Upper lobe of left lung (tissue), 6 donors: ENCODE measurements at regions not wholly inside any gene's neighbourhood (a gene's known extent, or its start where the extent isn't known, plus 50 kb on each side); places are given as distances from the start of the nearest gene placed in this dataset.

Experiments used
- ATAC-seq, 2 donors: fragments of 200-7000 bp; cut with Tn5 transposase; one replicate each; pipeline ENCODE4 v1.9.1; 2022; ENCODE audit warnings: mild to moderate bottlenecking in 2 of 2, moderate library complexity in 2 of 2; ENCODE audit not compliant: low FRiP score in 2 of 2
- DNase-seq, 2 donors: peaks; one replicate each; pipeline ENCODE4 v3.0.0-alpha.2; 2019 to 2020
- H3K27ac ChIP-seq, 4 donors: fragments of 200-600 bp; sonication (generic); one replicate each; pipeline ENCODE4 v1.5.1; 2016 to 2019
- H3K27me3 ChIP-seq, 4 donors: fragments of 200-600 bp; sonication (generic); one replicate each; pipeline ENCODE4 v1.5.1; 2017 to 2019
- H3K36me3 ChIP-seq, 4 donors: fragments of 200-600 bp; sonication (generic); one replicate each; pipeline ENCODE4 v1.5.1; 2016 to 2019
- H3K4me1 ChIP-seq, 4 donors: fragments of 200-600 bp; sonication (generic); one replicate each; pipeline ENCODE4 v1.5.1; 2018 to 2019
- H3K4me3 ChIP-seq, 4 donors: fragments of 200-600 bp; sonication (generic); one replicate each; pipeline ENCODE4 v1.5.1; 2017 to 2019; ENCODE audit warnings: mild to moderate bottlenecking in 2 of 4, moderate library complexity in 1 of 4
- H3K9me3 ChIP-seq, 4 donors: fragments of 200-600 bp; sonication (generic); one replicate each; pipeline ENCODE4 v1.5.1; 2018 to 2019
- EP300 ChIP-seq, 4 donors: sonication (generic); formaldehyde crosslinking; IDR thresholded peaks; one replicate each; pipeline ENCODE4 v1.5.1; 2017; ENCODE audit warnings: antibody characterized with exemption in 4 of 4, control low read depth in 2 of 4
- POLR2A ChIP-seq, 4 donors: fragments of 450-650 bp; IDR thresholded peaks; one replicate each; pipeline ENCODE4 v1.5.1; 2016 to 2017; ENCODE audit warnings: antibody characterized with exemption in 4 of 4, mild to moderate bottlenecking in 2 of 4
- POLR2AphosphoS5 ChIP-seq, 2 donors: sonication (generic); formaldehyde crosslinking; IDR thresholded peaks; one replicate each; pipeline ENCODE4 v1.5.1; 2017; ENCODE audit warnings: antibody characterized with exemption in 2 of 2
- WGBS, 2 donors: methylation state at CpG; one replicate each; pipeline ENCODE4 v1.1.5; 2017 to 2018; 5-methylcytosine and 5-hydroxymethylcytosine counted together
- TF ChIP-seq, protein P1 (sequence below), 6 experiments: fragments of 450-650 bp in 4 of 6; fragments of 200-600 bp in 2 of 6; sonication (generic) in 2 of 6; IDR thresholded peaks; one replicate each; pipeline ENCODE4 v1.5.1; 2016 to 2019; ENCODE audit warnings: antibody characterized with exemption in 6 of 6
- donor health status: DM: no; HTN: no; CAD: no; lungs with moderate emphysema.
- donor health status: DM: no; HTN: yes; CAD: no; lungs with severe emphysema.

DNA sequence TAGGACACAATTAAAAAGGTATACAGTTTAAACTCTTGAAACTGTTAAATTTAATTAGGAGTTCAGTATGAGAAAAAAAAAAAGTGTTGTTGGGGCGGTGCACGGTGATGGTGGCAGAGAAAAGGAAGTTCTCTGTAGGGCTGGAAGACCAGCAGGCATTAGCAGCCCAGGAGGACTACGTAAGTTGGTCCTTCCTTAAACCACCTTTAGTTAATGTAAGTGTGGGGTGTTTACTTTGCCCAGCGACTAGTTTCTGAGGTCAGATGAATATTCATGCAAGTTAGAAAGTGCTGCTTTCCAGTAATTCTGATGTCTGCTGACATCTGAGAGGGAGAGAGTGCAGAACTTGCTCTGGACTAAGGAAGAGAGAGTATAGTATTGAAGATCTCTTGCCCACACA, 54.9 kb downstream of the NKX2-1 start:
- H3K9me3 ChIP-seq: no peaks in the 10 kb centered on the region
- whole genome bisulfite sequencing, 2 donors: 64 to 65% methylated on average over 4 of the region's 4 CpGs
- ATAC-seq (no peak), DNase-seq (no peak)
- no peak overlapping the region for H3K4me3 ChIP-seq
- H3K36me3 ChIP-seq: no peaks in the 10 kb centered on the region
- no peaks in the 10 kb centered on the region for H3K4me1 ChIP-seq
- H3K27me3 ChIP-seq: no peaks in the 10 kb centered on the region
- no peak overlapping the region for H3K27ac ChIP-seq
- TF ChIP-seq, protein P1, sequence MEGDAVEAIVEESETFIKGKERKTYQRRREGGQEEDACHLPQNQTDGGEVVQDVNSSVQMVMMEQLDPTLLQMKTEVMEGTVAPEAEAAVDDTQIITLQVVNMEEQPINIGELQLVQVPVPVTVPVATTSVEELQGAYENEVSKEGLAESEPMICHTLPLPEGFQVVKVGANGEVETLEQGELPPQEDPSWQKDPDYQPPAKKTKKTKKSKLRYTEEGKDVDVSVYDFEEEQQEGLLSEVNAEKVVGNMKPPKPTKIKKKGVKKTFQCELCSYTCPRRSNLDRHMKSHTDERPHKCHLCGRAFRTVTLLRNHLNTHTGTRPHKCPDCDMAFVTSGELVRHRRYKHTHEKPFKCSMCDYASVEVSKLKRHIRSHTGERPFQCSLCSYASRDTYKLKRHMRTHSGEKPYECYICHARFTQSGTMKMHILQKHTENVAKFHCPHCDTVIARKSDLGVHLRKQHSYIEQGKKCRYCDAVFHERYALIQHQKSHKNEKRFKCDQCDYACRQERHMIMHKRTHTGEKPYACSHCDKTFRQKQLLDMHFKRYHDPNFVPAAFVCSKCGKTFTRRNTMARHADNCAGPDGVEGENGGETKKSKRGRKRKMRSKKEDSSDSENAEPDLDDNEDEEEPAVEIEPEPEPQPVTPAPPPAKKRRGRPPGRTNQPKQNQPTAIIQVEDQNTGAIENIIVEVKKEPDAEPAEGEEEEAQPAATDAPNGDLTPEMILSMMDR (IDR thresholded peaks at IDR 0.05): no peak
- TF ChIP-seq EP300 (IDR thresholded peaks at IDR 0.05) (no peak), POLR2A (IDR thresholded peaks at IDR 0.05) (no peak), POLR2AphosphoS5 (IDR thresholded peaks at IDR 0.05) (no peak)

DNA sequence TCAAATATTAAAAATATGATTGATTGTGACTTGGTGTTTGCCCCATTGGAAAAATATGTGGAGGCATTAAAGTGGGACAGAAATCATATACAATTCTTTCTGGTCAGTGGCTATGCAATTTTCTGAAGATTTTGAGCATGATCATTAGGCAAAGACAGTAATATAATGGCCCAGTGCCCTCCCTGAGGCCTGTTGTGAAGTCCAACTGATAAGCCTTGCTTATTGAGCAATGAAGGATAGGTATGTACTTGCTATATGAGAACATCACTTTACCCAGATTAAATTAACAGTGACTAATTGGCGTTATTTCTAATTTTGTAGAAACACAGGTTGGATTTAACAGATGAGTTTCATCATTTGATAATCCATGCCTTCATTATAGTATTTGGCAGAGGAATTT, 57.1 kb downstream of the NKX2-1 start:
- 96% methylated on average over 1 of the region's 1 CpG for WGBS, 2 donors
- Histone ChIP-seq H3K27ac (no peak overlapping the region), H3K27me3 (no peaks in the 10 kb centered on the region), H3K4me1 (no peaks in the 10 kb centered on the region), H3K4me3 (no peak overlapping the region), H3K36me3 (no peaks in the 10 kb centered on the region), H3K9me3 (no peaks in the 10 kb centered on the region)
- TF ChIP-seq EP300 (IDR thresholded peaks at IDR 0.05) (no peak), POLR2A (IDR thresholded peaks at IDR 0.05) (no peak), POLR2AphosphoS5 (IDR thresholded peaks at IDR 0.05) (no peak)
- TF ChIP-seq, protein P1 (IDR thresholded peaks at IDR 0.05): no peak
- ATAC-seq: no peak
- no peak for DNase-seq

GRCh38 chr14:36455241-36455627, 64.8 kb downstream of the NKX2-1 start:
- ATAC-seq (no peak), DNase-seq (no peak)
- Histone ChIP-seq H3K4me1 (peaks cover 0 to 25% (median 0%) of the 10 kb centered on the region in 4 donors), H3K4me3 (no peak overlapping the region), H3K9me3 (no peaks in the 10 kb centered on the region), H3K27ac (peak overlapping the region; percentile 50 to 77 (median 64)), H3K36me3 (no peaks in the 10 kb centered on the region), H3K27me3 (no peaks in the 10 kb centered on the region)
- TF ChIP-seq, protein P1 (IDR thresholded peaks at IDR 0.05): no peak
- TF ChIP-seq EP300 (IDR thresholded peaks at IDR 0.05) (no peak), POLR2AphosphoS5 (IDR thresholded peaks at IDR 0.05) (no peak), POLR2A (IDR thresholded peaks at IDR 0.05) (no peak)
- 57 to 67% methylated on average over 2 of the region's 2 CpGs for WGBS, 2 donors

DNA sequence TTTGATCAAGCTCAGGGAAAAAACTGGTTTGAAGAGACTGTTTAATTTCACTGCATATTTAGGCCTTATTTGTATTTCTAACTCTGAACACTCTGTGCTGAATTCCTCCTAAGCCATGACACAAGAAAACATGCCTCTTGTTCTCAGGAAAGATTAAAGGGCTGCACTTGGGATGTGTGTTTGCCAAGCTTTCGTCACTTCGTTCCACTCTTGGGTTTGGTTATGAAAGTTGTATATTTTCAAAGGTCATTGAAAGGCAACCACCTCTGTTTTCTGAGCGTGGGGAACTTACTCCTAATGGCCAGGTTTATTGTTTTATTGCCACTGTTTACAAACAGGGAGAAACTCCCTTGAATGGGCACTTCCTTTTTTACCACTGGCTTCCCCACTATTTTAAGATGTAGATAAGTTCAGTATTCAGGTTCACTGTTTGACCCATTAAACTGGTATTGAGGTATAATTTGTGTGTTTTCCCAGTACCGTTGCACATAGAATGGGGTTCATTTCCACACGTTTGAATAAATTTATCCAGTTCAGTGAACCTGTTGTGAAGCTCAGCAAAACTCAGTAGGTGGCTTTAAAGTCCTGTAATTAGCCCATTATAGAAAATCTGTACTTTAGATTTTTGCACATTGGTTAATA, 65.3 kb downstream of the NKX2-1 start:
- DNase-seq (peak in 1 of 2 donors; percentile 60), ATAC-seq (peak; percentile 40 to 70)
- Histone ChIP-seq H3K4me1 (peaks cover 0 to 29% (median 0%) of the 10 kb centered on the region in 4 donors), H3K27ac (peak overlapping the region; percentile 62 to 86 (median 72)), H3K4me3 (no peak overlapping the region), H3K9me3 (no peaks in the 10 kb centered on the region), H3K27me3 (no peaks in the 10 kb centered on the region), H3K36me3 (no peaks in the 10 kb centered on the region)
- TF ChIP-seq EP300 (IDR thresholded peaks at IDR 0.05): peak in 3 of 4 donors; percentile 56 to 96 (median 74)
- peak in 1 of 4 donors; percentile 29 for TF ChIP-seq POLR2A (IDR thresholded peaks at IDR 0.05)
- peak in 1 of 2 donors; percentile 17 for TF ChIP-seq POLR2AphosphoS5 (IDR thresholded peaks at IDR 0.05)
- TF ChIP-seq, protein P1 (IDR thresholded peaks at IDR 0.05): no peak
- 33 to 37% methylated on average over 5 of the region's 5 CpGs for WGBS, 2 donors

- Histone ChIP-seq H3K9me3 (no peaks in the 10 kb centered on the region), H3K4me3 (no peak overlapping the region), H3K4me1 (peaks cover 0 to 29% (median 0%) of the 10 kb centered on the region in 4 donors), H3K36me3 (no peaks in the 10 kb centered on the region), H3K27me3 (no peaks in the 10 kb centered on the region), H3K27ac (peak overlapping the region; percentile 45 to 86 (median 70))
- ATAC-seq (no peak), DNase-seq (no peak)
- TF ChIP-seq POLR2A (IDR thresholded peaks at IDR 0.05) (no peak), POLR2AphosphoS5 (IDR thresholded peaks at IDR 0.05) (no peak)
- 66 to 68% methylated on average over 7 of the region's 7 CpGs for WGBS, 2 donors
These were observed 67.2 kb downstream of the NKX2-1 start for GRCh38 chr14:36452860-36453259.
